Stimulated activated CD4-positive, alpha-beta T cell treated with anti-CD3 and anti-CD28 coated beads, Interleukin-1b, Interleukin-23, amount 100 ng/mL, for 4 hours (primary cell): ENCODE measurements at regions not wholly inside any gene's neighbourhood (a gene's known extent, or its start where the extent isn't known, plus 50 kb on each side); places are given as distances from the start of the nearest gene placed in this dataset.
"Not testable (repeated sequence)": the region's sequence is repeated elsewhere in the genome, so short reads cannot be mapped to it uniquely, and the experiment has no call there.

ENCODE experiments used
- DNase-seq, 2 donors: peaks; one replicate each; pipeline ENCODE4 v3.0.0-alpha.2; 2020; ENCODE audit warnings: low read depth in 2 of 2

- DNase-seq: not testable (repeated sequence)
These were observed 108.7 kb upstream of the NBPF26 start for GRCh38 chr1:120614931-120615639.

- not testable (repeated sequence) for DNase-seq
These were observed 106.3 kb upstream of the NBPF26 start for GRCh38 chr1:120617493-120617892.

GRCh38 chr1:120619867-120620692, 103.7 kb upstream of the NBPF26 start:
- DNase-seq: not testable (repeated sequence)

- DNase-seq: not testable (repeated sequence)
These were observed 103.1 kb upstream of the NBPF26 start for GRCh38 chr1:120620693-120620969.

GRCh38 chr1:120621278-120621677, 102.5 kb upstream of the NBPF26 start:
- DNase-seq: not testable (repeated sequence)

- not testable (repeated sequence) for DNase-seq
These were observed 100.2 kb upstream of the NBPF26 start for GRCh38 chr1:120623539-120623938.

- DNase-seq: not testable (repeated sequence)
These were observed 99.1 kb upstream of the NBPF26 start for GRCh38 chr1:120624565-120625064.

GRCh38 chr1:120629832-120630455, 93.8 kb upstream of the NBPF26 start:
- DNase-seq: not testable (repeated sequence)

- DNase-seq: not testable (repeated sequence)
These were observed 88.6 kb upstream of the NBPF26 start for GRCh38 chr1:120634816-120635806.

- DNase-seq: not testable (repeated sequence)
These were observed 83.3 kb upstream of the NBPF26 start for GRCh38 chr1:120640261-120641013.

- DNase-seq: not testable (repeated sequence)
These were observed 82.8 kb upstream of the NBPF26 start for GRCh38 chr1:120641014-120641302.

GRCh38 chr1:120647182-120647581, 76.6 kb upstream of the NBPF26 start:
- DNase-seq: not testable (repeated sequence)

- not testable (repeated sequence) for DNase-seq
These were observed 74.7 kb upstream of the NBPF26 start for GRCh38 chr1:120648915-120649623.

- DNase-seq: not testable (repeated sequence)
These were observed 74.0 kb upstream of the NBPF26 start for GRCh38 chr1:120649730-120650129.

- DNase-seq: not testable (repeated sequence)
These were observed 69.6 kb upstream of the NBPF26 start for GRCh38 chr1:120654114-120654513.

- DNase-seq: not testable (repeated sequence)
These were observed 68.4 kb upstream of the NBPF26 start for GRCh38 chr1:120655394-120655793.

- not testable (repeated sequence) for DNase-seq
These were observed 67.6 kb upstream of the NBPF26 start for GRCh38 chr1:120656116-120656515.

GRCh38 chr1:120657804-120658203, 65.9 kb upstream of the NBPF26 start:
- DNase-seq: not testable (repeated sequence)

- DNase-seq: not testable (repeated sequence)
These were observed 65.1 kb upstream of the NBPF26 start for GRCh38 chr1:120658622-120659021.

- DNase-seq: not testable (repeated sequence)
These were observed 64.6 kb upstream of the NBPF26 start for GRCh38 chr1:120659133-120659532.
